ENCODE measurements at regions not wholly inside any gene's neighbourhood (a gene's known extent, or its start where the extent isn't known, plus 50 kb on each side); places are given as distances from the start of the nearest gene placed in this dataset.
A peak's percentile ranks its signal among the peaks of the same experiment; 100 is the strongest.

DNA sequence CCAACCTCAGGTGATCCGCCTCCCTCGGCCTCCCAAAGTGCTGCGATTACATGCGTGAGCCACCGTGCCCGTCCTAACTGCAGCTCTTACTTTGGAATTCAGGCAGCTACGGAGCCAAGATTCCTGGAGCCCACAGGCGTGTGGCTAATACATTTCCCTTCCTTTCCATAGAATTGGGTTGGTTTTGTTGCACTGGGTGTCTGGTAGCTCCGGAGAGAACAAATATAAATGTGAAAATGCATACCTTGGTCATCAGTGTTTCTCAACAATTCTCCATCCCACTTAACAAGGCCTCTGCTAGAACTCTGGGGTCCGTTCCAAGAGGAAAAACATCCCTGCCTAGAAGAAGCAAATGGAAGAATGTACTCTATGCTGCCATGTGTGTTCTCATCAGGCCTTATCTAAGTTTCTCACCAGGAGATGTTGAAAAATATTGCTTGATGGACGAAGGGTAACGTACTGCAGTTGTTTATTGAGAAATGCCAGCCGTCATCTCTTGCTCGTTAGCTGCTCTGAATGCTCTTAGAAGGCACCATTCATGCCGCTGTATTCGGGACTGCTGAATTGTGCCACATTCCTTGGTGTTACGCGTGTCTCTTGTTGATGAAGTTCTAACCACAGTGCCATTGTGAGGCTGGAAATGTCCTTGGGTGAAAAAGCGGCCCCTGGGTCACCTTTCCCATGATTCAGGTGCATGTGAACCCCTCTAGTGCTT is 50.5 kb upstream of the CD99 start:
- TF ChIP-seq, protein P1, sequence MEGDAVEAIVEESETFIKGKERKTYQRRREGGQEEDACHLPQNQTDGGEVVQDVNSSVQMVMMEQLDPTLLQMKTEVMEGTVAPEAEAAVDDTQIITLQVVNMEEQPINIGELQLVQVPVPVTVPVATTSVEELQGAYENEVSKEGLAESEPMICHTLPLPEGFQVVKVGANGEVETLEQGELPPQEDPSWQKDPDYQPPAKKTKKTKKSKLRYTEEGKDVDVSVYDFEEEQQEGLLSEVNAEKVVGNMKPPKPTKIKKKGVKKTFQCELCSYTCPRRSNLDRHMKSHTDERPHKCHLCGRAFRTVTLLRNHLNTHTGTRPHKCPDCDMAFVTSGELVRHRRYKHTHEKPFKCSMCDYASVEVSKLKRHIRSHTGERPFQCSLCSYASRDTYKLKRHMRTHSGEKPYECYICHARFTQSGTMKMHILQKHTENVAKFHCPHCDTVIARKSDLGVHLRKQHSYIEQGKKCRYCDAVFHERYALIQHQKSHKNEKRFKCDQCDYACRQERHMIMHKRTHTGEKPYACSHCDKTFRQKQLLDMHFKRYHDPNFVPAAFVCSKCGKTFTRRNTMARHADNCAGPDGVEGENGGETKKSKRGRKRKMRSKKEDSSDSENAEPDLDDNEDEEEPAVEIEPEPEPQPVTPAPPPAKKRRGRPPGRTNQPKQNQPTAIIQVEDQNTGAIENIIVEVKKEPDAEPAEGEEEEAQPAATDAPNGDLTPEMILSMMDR (IDR thresholded peaks at IDR 0.05), result no peak
- TF ChIP-seq POLR2A (IDR thresholded peaks at IDR 0.05) (no peak), EP300 (IDR thresholded peaks at IDR 0.05) (no peak), POLR2AphosphoS5 (IDR thresholded peaks at IDR 0.05) (no peak)
- 96% methylated on average over 18 of the region's 19 CpGs for WGBS
- Histone ChIP-seq H3K27ac (no peak overlapping the region), H3K4me3 (no peak overlapping the region), H3K4me1 (no peaks in the 10 kb centered on the region), H3K9me3 (no peaks in the 10 kb centered on the region), H3K36me3 (peaks cover 34% of the 10 kb centered on the region), H3K27me3 (no peaks in the 10 kb centered on the region)
- DNase-seq (ENCODE audit: low spot score in 2 of 2), result no peak

DNA sequence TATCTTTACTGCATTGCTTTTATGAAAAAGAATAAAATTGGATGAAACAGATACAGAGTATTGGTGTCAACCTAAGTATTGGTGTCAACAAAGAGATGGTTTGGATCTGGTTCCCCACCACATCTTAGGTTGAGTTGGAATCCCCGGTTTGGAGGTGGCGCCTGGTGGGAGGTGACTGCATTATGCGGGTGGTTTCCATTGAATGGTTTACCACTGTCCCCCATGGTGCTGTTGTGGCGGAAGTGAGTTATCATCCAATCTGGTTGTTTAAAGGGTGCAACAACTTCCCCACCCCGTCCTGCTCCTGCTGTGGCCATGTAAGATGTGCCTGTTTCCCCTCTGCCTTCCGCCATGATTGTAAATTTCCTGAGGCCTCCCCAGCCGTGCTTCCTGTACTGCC is 52.8 kb upstream of the CD99 start:
- Histone ChIP-seq H3K27me3 (no peaks in the 10 kb centered on the region), H3K9me3 (no peaks in the 10 kb centered on the region), H3K4me1 (no peaks in the 10 kb centered on the region), H3K4me3 (no peak overlapping the region), H3K36me3 (peaks cover 34% of the 10 kb centered on the region), H3K27ac (no peak overlapping the region)
- no peak for DNase-seq (ENCODE audit: low spot score in 2 of 2)
- TF ChIP-seq EP300 (IDR thresholded peaks at IDR 0.05) (no peak), POLR2AphosphoS5 (IDR thresholded peaks at IDR 0.05) (no peak), POLR2A (IDR thresholded peaks at IDR 0.05) (no peak)
- TF ChIP-seq, protein P1 (IDR thresholded peaks at IDR 0.05), result no peak
- 90% methylated on average over 7 of the region's 7 CpGs for WGBS

DNA sequence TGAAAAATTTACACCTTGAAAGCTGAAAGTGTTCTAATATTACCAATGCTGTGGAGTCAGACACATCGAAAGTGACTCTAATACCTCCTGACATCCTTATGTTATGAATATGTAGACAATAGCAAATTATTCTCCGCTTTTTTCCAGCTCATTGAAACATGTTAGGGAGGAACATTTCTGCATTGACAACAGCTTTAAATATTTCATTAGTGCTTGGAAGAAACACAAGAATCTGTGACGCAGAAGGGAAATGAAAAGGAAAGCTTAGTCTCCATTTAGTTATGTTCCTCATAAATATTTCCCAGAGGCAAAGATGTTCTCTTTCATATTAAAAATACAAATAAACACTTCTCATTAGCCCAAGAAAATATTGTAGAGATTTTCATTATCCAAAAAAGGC is 55.8 kb upstream of the CD99 start:
- TF ChIP-seq POLR2A (IDR thresholded peaks at IDR 0.05) (no peak), EP300 (IDR thresholded peaks at IDR 0.05) (no peak), POLR2AphosphoS5 (IDR thresholded peaks at IDR 0.05) (no peak)
- TF ChIP-seq, protein P1 (IDR thresholded peaks at IDR 0.05), result no peak
- DNase-seq (ENCODE audit: low spot score in 2 of 2), result no peak
- peak overlapping the region; percentile 24 for H3K4me3 ChIP-seq
- 61% methylated on average over 3 of the region's 3 CpGs for WGBS
- no peaks in the 10 kb centered on the region for H3K27me3 ChIP-seq
- no peaks in the 10 kb centered on the region for H3K9me3 ChIP-seq
- no peaks in the 10 kb centered on the region for H3K4me1 ChIP-seq
- peak overlapping the region; percentile 71 for H3K27ac ChIP-seq
- H3K36me3 ChIP-seq, result peaks cover 19% of the 10 kb centered on the region

DNA sequence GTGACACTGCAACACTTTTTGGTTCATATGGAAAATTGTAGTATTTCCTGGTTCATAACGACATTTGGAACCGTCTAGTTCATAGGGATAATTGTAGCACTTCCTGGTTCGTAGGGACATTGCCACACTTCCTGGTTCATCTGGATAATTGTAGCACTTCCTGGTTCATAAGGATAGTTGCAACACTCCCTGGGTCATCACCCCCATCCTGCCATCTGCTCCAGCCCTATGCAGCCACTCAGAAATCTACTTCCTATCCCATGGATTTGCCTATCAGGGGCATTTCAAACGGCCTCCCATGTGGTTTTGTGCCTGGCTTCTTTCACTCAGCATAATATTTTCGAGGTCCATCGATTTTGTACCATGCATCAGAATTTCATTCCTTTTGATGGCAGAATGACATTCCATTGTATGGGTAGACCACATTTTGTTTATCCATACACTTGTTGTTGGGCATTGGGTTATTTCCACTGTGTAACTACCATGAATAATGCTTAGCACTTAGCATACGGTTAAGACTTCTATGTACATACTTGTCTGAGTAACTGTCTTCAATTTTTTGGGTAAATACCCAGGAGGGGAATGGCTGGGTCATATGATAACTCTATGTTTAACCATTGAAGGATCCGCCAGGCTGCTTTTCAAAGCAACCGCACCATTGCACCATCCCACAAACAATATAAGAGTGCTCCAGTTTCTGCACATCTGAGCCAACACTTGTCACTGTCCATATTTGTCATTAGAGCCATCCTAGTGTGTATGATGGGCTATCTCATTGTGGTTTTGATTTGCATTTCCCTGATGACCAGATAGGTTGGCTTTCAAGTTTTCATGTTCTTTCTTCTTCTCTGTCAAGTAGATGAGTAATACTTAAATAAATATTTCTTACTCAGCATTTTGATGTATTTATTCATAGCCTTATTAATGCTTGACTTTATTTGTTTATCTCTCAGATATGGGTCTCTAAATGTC is 58.3 kb upstream of the CD99 start:
- Histone ChIP-seq H3K27ac (no peak overlapping the region), H3K27me3 (no peaks in the 10 kb centered on the region), H3K4me1 (no peaks in the 10 kb centered on the region), H3K9me3 (no peaks in the 10 kb centered on the region), H3K36me3 (peaks cover 12% of the 10 kb centered on the region), H3K4me3 (no peak overlapping the region)
- 96% methylated on average over 9 of the region's 9 CpGs for WGBS
- TF ChIP-seq, protein P1 (IDR thresholded peaks at IDR 0.05), result no peak
- TF ChIP-seq EP300 (IDR thresholded peaks at IDR 0.05) (no peak), POLR2A (IDR thresholded peaks at IDR 0.05) (no peak), POLR2AphosphoS5 (IDR thresholded peaks at IDR 0.05) (no peak)
- DNase-seq (ENCODE audit: low spot score in 2 of 2), result no peak

Measured in suprapubic skin (tissue), 4 donors.